GM19240 (cell line): ENCODE measurements at regions not wholly inside any gene's neighbourhood (a gene's known extent, or its start where the extent isn't known, plus 50 kb on each side); places are given as distances from the start of the nearest gene placed in this dataset.
"Not testable (repeated sequence)": the region's sequence is repeated elsewhere in the genome, so short reads cannot be mapped to it uniquely, and the experiment has no call there.

ENCODE experiments used
- DNase-seq: peaks from one replicate; pipeline ENCODE4 v3.0.0; 2011; ENCODE audit warnings: low spot score; ENCODE audit not compliant: insufficient read length

- no peak for DNase-seq
These were observed 499.7 kb downstream of the EDEM1 start for GRCh38 chr3:5687230-5687629.

GRCh38 chr3:5690490-5690889 lies 503.0 kb downstream of the EDEM1 start:
- DNase-seq = no peak

- DNase-seq = no peak
These were observed 503.5 kb downstream of the EDEM1 start for GRCh38 chr3:5690904-5691532.

GRCh38 chr3:5692446-5692845 lies 504.9 kb downstream of the EDEM1 start:
- DNase-seq = no peak

GRCh38 chr3:5694266-5694665 lies 506.8 kb downstream of the EDEM1 start:
- DNase-seq = no peak

GRCh38 chr3:5698851-5699250 lies 511.3 kb downstream of the EDEM1 start:
- no peak for DNase-seq

GRCh38 chr3:5699313-5699712 lies 511.8 kb downstream of the EDEM1 start:
- no peak for DNase-seq

GRCh38 chr3:5699811-5700210 lies 512.3 kb downstream of the EDEM1 start:
- no peak for DNase-seq

GRCh38 chr3:5701005-5701404 lies 513.5 kb downstream of the EDEM1 start:
- DNase-seq = not testable (repeated sequence)

- no peak for DNase-seq
These were observed 520.3 kb downstream of the EDEM1 start for GRCh38 chr3:5707794-5708193.

- DNase-seq = no peak
These were observed 522.2 kb downstream of the EDEM1 start for GRCh38 chr3:5709714-5710113.

GRCh38 chr3:5710718-5711117 lies 523.2 kb downstream of the EDEM1 start:
- no peak for DNase-seq

- no peak for DNase-seq
These were observed 529.7 kb downstream of the EDEM1 start for GRCh38 chr3:5717254-5717653.

- DNase-seq = not testable (repeated sequence)
These were observed 532.2 kb downstream of the EDEM1 start for GRCh38 chr3:5719668-5720067.

- no peak for DNase-seq
These were observed 538.3 kb downstream of the EDEM1 start for GRCh38 chr3:5725801-5726200.

- DNase-seq = no peak
These were observed 539.1 kb downstream of the EDEM1 start for GRCh38 chr3:5726621-5727020.

- no peak for DNase-seq
These were observed 540.4 kb downstream of the EDEM1 start for GRCh38 chr3:5727743-5728484.

- no peak for DNase-seq
These were observed 542.3 kb downstream of the EDEM1 start for GRCh38 chr3:5729852-5730251.

- no peak for DNase-seq
These were observed 543.6 kb downstream of the EDEM1 start for GRCh38 chr3:5731100-5731499.

- DNase-seq = no peak
These were observed 544.6 kb downstream of the EDEM1 start for GRCh38 chr3:5732081-5732480.

GRCh38 chr3:5733995-5734394 lies 546.5 kb downstream of the EDEM1 start:
- no peak for DNase-seq

GRCh38 chr3:5735896-5736295 lies 548.4 kb downstream of the EDEM1 start:
- DNase-seq = no peak

- DNase-seq = no peak
These were observed 551.9 kb downstream of the EDEM1 start for GRCh38 chr3:5739299-5739935.
